ENCODE measurements at regions not wholly inside any gene's neighbourhood (a gene's known extent, or its start where the extent isn't known, plus 50 kb on each side); places are given as distances from the start of the nearest gene placed in this dataset.
"Not testable (repeated sequence)": the region's sequence is repeated elsewhere in the genome, so short reads cannot be mapped to it uniquely, and the experiment has no call there.

DNA sequence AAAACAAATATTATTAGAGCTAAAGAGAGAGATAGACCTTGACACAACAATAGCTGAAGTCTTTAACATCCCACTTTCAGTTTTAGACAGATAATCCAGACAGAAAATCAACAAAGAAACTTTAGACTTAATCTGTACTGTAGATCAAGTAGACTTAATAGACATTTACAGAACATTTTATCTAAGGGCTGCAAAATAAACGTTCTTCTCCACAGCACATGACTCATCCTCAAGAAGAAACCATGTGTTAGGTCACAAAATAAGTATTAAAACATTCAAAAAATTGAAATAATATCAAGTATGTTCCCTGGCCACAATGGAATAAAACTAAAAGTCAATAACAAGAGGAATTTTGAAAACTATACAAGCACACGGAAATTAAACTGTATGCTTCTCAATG is 1510.3 kb upstream of the PCDH10 start:
- no peak for FAIRE-seq
- DNase-seq (ENCODE audit: insufficient read length, low spot score): no peak
- TF ChIP-seq POLR2A (IDR thresholded peaks at IDR 0.05; ENCODE audit: low read depth, low read length): no peak

DNA sequence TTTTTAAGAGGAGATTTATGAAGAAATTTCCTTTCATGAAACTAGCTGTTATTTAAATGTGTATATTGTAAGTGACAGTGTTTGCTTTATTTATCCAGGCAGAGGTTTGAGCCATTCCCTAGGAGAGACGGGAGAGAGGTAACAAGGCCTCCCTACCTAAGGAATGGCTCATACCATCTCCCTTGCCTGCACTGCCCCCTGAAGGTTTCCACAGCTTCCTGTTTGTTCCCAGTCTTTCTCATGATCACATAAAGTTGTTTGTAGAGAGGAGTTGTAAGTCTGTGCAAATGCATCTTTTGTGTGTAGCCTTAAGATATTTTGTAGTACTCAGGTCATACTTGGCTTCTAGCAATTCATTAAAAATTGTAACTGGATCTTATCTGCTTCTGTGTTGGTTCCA is 1504.5 kb upstream of the PCDH10 start:
- no peak for TF ChIP-seq POLR2A (IDR thresholded peaks at IDR 0.05; ENCODE audit: low read depth, low read length)
- DNase-seq (ENCODE audit: insufficient read length, low spot score) (no peak), FAIRE-seq (no peak)

DNA sequence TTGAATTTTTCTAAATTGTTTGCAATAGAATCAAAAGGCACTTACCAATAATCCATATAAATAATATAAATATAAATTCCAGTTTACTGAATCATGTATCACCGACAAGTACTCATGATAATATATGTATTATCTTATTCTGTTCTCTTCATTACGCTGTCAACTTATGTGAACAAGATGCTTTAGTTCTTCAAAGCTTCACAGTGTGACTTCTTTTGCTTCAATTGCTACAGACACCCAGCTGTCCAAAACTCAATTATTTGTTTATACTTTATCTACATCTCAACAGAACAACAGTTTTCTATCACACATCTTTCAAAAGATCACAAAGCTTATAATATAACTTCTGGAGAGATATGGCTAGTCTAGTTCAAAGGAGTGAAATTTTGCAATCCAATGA is 1499.9 kb upstream of the PCDH10 start:
- no peak for DNase-seq (ENCODE audit: insufficient read length, low spot score)
- TF ChIP-seq POLR2A (IDR thresholded peaks at IDR 0.05; ENCODE audit: low read depth, low read length): no peak
- no peak for FAIRE-seq

DNA sequence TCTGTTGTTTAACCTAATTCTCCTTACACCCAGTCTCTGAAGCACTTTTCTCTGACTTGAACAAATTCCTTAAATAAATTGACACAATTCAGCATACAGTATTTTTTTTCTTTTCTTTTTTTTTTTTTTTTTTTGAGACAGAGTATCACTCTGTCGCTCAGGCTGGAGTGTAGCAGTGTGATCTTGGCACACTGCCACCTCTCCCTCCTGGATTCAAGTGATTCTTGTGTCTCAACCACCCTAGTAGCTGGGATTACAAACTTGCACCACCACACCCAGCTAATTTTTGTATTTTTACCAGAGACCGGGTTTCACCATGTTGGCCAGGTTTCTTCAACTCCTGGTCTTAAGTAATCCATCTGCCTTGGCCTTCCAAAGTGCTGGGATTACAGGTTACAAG is 1498.1 kb upstream of the PCDH10 start:
- no peak for DNase-seq (ENCODE audit: insufficient read length, low spot score)

DNA sequence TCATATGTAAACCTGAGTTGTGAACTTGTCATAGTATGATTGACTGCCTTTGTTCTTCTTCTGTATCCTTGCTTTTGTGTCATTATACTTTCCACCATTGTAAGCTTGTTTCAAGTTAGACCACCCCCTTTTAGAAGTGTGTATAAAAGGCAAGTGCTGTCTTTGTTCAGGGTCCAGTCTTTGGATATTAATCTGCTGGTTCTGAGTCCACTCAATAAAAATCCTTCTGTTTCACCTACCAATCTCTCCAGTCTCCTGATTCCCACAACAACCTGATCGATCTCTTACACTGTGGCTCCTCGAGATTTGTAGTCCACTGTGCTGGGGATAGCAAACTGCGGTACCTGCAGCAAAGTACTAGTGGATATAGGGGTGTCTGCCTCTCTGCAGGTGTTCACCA is 1465.8 kb upstream of the PCDH10 start:
- FAIRE-seq; DNase-seq (ENCODE audit: insufficient read length, low spot score): not testable (repeated sequence)

More for the DNA sequence above, 1498.1 kb upstream of the PCDH10 start:
- TF ChIP-seq POLR2A (IDR thresholded peaks at IDR 0.05; ENCODE audit: low read depth, low read length): no peak
- FAIRE-seq: no peak

DNA sequence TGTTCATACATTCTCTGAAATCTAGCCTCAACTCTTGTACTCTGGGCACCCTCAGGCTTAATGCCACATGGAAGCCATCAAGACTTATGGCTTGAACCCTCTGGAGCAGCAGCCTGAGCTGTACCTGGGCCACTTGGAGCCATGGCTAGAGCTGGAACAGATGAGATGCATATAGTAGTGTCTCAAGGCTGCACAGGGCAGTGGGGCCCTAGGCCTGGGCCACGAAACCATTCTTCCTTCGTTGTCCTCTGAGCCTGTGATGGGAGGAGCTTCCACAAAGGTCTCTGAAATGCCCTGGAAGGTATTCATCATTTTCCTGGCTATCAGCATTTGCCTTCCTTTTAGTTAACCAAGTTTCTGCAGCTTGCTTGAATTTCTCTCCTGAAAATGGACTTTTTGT is 1427.2 kb upstream of the PCDH10 start:
- FAIRE-seq: no peak
- TF ChIP-seq POLR2A (IDR thresholded peaks at IDR 0.05; ENCODE audit: low read depth, low read length): no peak
- no peak for DNase-seq (ENCODE audit: insufficient read length, low spot score)

DNA sequence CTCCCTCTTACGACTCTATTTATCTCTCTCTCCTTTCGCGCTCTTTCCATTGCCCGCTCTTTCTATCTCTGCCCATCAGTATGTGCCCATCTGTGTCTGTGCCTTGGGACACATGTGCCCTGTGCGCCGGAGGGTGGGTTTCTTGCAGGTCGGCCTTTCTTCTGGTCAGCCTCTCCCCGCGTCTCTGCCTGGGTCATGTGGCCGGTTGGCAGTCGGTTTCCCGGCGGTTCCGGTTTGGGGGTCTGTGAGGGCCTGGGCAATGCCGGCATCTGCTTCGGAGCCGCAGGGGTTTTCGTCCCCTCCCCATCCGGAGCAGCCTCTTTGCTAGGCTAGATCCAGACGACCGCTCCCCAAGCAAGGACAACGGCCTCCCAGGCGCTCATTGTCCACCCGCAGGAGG is 1426.0 kb upstream of the PCDH10 start:
- DNase-seq (ENCODE audit: insufficient read length, low spot score); FAIRE-seq: not testable (repeated sequence)

DNA sequence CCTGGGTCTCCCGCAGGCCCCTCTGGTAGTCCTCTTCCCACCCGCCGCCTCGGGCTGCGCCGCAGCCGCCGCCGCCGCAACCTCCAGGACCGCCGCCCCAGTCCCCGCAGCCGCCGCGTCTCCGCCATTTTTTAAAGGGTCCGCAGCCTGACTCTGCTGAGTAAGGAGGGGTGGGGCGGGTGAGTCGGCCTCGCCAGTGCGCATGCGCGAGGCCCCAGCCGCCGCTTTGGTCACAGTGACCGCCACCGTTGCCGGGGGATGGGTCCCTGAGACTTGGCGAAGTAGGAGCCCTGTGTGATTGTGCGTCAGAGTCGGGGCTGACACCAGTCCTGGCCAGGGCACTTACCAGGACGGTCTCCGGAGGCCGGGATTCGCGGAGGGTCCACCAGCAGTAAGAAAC is 1424.2 kb upstream of the PCDH10 start:
- not testable (repeated sequence) for DNase-seq (ENCODE audit: insufficient read length, low spot score); FAIRE-seq

DNA sequence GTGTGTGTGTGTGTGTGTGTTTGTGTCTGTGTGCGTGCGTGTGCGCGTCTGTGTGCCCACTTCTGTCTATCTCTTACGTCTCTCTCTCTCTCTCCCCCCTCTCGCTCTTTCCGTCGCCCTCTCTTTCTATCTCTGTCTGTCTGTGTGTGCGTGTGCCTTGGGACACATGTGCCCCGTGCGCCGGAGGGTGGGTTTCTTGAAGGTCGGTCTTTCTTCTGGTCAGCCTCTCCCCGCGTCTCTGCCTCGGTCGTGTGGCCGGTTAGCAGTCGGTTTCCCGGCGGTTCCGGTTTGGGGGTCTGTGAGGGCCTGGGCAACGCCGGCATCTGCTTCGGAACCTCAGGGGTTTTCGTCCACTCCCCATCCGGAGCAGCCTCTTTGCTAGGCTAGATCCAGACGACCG is 1423.6 kb upstream of the PCDH10 start:
- not testable (repeated sequence) for DNase-seq (ENCODE audit: insufficient read length, low spot score); FAIRE-seq

DNA sequence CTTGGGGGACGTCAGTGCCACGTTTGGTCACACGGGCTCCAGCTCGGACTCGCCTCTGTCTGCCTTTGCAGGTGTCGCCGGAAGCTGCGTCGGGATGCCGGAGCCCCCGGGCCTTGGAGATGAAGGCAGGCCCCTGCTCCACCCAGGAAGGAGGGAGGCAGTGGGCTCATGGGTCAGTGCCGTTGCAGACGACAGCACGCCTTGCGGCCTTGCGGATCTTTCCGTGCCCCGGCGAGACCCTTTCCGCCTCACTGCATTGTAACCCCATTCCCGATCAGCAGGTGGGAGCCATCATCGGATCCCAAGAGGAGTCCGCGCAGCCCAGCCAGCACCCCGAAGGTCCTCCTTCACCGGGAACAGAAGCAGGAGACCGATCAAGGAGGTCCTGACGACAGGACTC is 1422.2 kb upstream of the PCDH10 start:
- FAIRE-seq; DNase-seq (ENCODE audit: insufficient read length, low spot score): not testable (repeated sequence)

DNA sequence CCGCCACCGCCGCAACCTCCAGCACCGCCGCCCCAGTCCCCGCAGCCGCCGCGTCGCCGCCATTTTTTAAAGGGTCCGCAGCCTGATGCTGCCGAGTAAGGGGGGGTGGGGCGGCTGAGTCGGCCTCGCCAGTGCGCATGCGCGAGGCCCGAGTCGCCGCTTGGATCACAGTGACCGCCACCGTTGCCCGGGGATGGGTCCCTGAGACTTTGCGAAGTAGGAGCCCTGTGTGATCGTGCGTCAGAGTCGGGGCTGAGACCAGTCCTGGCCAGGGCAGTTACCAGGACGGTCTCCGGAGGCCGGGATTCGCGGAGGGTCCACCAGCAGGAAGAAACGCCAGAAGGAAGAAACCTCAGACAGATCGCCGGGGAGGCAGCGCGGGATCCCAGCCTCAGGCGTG is 1421.7 kb upstream of the PCDH10 start:
- not testable (repeated sequence) for FAIRE-seq

DNA sequence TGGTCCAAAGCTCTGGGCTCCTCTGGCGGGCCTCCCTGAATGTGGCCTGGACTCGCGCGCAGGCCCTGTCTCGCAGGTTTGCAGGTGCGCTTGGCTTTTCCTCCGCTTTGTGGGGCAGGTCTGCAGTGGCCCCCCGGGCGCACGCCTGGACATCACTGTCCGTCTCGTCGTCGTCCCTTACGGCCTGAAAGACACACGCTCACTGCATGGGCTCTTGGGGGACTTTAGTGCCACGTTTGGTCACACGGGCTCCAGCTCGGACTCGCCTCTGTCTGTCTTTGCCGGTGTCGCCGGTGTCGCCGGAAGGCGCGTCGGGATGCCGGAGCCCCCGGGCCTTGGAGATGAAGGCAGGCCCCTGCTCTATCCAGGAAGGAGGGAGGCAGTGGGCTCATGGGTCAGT is 1419.9 kb upstream of the PCDH10 start:
- FAIRE-seq; DNase-seq (ENCODE audit: insufficient read length, low spot score): not testable (repeated sequence)

More for the DNA sequence above, 1421.7 kb upstream of the PCDH10 start:
- DNase-seq (ENCODE audit: insufficient read length, low spot score): not testable (repeated sequence)

DNA sequence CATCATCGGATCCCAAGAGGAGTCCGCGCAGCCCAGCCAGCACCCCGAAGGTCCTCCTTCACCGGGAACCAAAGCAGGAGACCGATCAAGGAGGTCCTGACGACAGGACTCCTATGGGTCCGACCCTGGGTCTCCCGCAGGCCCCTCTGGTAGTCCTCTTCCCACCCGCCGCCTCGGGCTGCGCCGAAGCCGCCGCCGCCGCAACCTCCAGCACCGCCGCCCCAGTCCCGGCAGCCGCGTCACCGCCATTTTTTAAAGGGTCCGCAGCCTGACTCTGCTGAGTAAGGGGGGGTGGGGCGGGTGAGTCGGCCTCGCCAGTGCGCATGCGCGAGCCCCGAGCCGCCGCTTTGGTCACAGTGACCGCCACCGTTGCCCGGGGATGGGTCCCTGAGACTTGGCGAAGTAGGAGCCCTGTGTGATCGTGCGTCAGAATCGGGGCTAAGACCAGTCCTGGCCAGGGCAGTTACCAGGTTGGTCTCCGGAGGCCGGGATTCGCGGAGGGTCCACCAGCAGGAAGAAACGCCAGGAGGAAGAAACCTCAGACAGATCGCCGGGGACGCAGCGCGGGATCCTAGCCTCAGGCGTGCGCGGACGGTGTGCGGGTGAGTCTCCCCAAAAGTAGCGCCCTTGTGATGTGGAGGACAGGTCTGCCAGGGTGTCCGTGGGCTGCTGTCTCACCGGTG is 1419.2 kb upstream of the PCDH10 start:
- FAIRE-seq; DNase-seq (ENCODE audit: insufficient read length, low spot score): not testable (repeated sequence)

DNA sequence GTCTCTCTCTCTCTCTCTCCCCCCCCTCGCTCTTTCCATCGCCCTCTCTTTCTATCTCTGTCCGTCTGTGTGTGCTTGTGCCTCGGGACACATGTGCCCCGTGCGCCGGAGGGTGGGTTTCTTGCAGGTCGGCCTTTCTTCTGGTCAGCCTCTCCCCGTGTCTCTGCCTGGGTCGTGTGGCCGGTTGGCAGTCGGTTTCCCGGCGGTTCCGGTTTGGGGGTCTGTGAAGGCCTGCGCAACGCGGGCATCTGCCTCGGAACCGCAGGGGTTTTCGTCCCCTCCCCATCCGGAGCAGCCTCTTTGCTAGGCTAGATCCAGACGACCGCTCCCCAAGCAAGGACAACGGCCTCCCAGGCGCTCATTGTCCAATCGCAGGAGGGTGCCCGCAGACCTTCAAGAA is 1418.5 kb upstream of the PCDH10 start:
- DNase-seq (ENCODE audit: insufficient read length, low spot score); FAIRE-seq: not testable (repeated sequence)

DNA sequence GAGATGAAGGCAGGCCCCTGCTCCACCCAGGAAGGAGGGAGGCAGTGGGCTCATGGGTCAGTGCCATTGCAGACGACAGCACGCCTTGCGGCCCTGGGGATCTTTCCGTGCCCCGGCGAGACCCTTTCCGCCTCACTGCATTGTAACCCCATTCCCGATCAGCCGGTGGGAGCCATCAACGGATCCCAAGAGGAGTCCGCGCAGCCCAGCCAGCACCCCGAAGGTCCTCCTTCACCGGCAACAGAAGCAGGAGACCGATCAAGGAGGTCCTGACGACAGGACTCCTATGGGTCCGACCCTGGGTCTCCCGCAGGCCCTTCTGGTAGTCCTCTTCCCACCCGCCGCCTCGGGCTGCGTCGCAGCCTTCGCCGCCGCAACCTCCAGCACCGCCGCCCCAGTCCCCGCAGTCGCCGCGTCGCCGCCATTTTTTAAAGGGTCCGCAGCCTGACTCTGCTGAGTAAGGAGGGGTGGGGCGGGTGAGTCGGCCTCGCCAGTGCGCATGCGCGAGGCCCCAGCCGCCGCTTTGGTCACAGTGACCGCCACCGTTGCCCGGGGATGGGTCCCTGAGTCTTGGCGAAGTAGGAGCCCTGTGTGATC is 1417.0 kb upstream of the PCDH10 start:
- DNase-seq (ENCODE audit: insufficient read length, low spot score); FAIRE-seq: not testable (repeated sequence)

DNA sequence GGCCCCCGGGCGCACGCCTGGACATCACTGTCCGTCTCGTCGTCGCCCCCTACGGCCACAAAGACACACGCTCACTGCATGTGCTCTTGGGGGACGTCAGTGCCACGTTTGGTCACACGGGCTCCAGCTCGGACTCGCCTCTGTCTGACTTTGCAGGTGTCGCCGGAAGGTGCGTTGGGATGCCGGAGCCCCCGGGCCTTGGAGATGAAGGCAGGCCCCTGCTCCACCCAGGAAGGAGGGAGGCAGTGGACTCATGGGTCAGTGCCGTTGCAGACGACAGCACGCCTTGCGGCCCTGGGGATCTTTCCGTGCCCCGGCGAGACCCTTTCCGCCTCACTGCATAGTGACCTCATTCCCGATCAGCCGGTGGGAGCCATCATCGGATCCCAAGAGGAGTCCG is 1414.8 kb upstream of the PCDH10 start:
- not testable (repeated sequence) for FAIRE-seq; DNase-seq (ENCODE audit: insufficient read length, low spot score)

DNA sequence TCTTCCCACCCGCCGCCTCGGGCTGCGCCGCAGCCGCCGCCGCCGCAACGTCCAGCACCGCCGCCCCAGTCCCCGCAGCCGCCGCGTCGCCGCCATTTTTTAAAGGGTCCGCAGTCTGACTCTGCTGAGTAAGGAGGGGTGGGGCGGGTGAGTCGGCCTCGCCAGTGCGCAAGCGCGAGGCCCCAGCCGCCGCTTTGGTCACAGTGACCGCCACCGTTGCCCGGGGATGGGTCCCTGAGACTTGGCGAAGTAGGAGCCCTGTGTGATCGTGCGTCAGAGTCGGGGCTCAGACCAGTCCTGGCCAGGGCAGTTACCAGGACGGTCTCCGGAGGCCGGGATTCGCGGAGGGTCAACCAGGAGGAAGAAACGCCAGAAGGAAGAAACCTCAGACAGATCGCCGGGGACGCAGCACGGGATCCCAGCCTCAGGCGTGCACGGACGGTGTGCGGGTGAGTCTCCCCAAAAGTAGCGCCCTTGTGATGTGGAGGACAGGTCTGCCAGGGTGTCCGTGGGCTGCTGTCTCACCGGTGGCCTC is 1414.2 kb upstream of the PCDH10 start:
- not testable (repeated sequence) for DNase-seq (ENCODE audit: insufficient read length, low spot score)

DNA sequence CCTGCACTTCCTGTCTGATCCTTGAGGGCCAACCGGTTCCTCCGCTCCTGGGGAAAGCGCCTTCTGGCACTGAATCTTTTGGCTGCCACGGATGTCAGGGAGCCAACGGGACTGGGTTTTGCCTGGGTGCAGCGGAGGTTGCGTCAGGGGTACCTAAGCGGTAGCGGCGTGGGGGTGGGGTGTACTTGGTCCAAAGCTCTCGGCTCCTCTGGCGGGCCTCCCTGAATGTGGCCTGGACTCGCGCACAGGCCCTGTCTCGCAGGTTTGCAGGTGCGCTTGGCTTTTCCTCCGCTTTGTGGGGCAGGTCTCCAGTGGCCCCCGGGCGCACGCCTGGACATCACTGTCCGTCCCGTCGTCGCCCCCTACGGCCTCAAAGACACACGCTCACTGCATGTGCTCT is 1410.1 kb upstream of the PCDH10 start:
- not testable (repeated sequence) for FAIRE-seq; DNase-seq (ENCODE audit: insufficient read length, low spot score)

More for the DNA sequence above, 1414.2 kb upstream of the PCDH10 start:
- not testable (repeated sequence) for FAIRE-seq

DNA sequence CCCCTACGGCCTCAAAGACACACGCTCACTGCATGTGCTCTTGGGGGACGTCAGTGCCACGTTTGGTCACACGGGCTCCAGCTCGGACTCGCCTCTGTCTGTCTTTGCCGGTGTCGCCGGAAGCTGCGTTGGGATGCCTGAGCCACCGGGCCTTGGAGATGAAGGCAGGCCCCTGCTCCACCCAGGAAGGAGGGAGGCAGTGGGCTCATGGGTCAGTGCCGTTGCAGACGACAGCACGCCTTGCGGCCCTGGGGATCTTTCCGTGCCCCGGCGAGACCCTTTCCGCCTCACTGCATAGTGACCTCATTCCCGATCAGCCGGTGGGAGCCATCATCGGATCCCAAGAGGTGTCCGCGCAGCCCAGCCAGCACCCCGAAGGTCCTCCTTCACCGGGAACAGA is 1407.3 kb upstream of the PCDH10 start:
- DNase-seq (ENCODE audit: insufficient read length, low spot score); FAIRE-seq: not testable (repeated sequence)

DNA sequence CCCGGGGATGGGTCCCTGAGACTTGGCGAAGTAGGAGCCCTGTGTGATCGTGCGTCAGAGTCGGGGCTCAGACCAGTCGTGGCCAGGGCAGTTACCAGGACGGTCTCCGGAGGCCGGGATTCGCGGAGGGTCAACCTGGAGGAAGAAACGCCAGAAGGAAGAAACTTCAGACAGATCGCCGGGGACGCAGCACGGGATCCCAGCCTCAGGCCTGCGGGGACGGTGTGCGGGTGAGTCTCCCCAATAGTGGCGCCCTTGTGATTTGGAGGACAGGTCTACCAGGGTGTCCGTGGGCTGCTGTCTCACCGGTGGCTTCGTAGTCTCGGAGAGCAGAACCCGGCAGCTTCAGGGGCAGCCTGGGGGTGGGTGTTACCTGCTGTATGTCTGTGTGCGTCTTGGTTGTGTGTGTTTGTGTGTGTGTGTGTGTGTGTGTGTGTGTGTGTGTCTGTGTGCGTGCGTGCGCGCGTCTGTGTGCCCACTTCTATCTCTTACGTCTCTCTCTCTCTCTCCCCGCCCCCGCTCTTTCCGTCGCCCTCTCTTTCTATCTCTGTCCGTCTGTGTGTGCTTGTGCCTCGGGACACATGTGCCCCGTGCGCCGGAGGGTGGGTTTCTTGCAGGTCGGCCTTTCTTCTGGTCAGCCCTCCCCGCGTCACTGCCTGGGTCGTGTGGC is 1406.4 kb upstream of the PCDH10 start:
- not testable (repeated sequence) for DNase-seq (ENCODE audit: insufficient read length, low spot score); FAIRE-seq
